Epithelial cell of esophagus (primary cell): ENCODE measurements at regions not wholly inside any gene's neighbourhood (a gene's known extent, or its start where the extent isn't known, plus 50 kb on each side); places are given as distances from the start of the nearest gene placed in this dataset.
"Not testable (repeated sequence)": the region's sequence is repeated elsewhere in the genome, so short reads cannot be mapped to it uniquely, and the experiment has no call there.

Source experiments
- DNase-seq: peaks from one replicate; pipeline ENCODE4 v3.0.0; 2010; ENCODE audit warnings: low read depth
- H3K4me3 ChIP-seq: 2 replicates; pipeline ENCODE4 v1.5.1; 2011; ENCODE audit warnings: mild to moderate bottlenecking, low read length, control low read depth
- TF ChIP-seq, protein P1 (sequence below): IDR thresholded peaks from 2 replicates; pipeline ENCODE4 v1.5.1; 2011; ENCODE audit warnings: low read depth, mild to moderate bottlenecking, low read length, control low read depth, inconsistent platforms; ENCODE audit not compliant: insufficient read depth; ENCODE audit errors: missing control alignments

- H3K4me3 ChIP-seq, result no peak overlapping the region
- TF ChIP-seq, protein P1, sequence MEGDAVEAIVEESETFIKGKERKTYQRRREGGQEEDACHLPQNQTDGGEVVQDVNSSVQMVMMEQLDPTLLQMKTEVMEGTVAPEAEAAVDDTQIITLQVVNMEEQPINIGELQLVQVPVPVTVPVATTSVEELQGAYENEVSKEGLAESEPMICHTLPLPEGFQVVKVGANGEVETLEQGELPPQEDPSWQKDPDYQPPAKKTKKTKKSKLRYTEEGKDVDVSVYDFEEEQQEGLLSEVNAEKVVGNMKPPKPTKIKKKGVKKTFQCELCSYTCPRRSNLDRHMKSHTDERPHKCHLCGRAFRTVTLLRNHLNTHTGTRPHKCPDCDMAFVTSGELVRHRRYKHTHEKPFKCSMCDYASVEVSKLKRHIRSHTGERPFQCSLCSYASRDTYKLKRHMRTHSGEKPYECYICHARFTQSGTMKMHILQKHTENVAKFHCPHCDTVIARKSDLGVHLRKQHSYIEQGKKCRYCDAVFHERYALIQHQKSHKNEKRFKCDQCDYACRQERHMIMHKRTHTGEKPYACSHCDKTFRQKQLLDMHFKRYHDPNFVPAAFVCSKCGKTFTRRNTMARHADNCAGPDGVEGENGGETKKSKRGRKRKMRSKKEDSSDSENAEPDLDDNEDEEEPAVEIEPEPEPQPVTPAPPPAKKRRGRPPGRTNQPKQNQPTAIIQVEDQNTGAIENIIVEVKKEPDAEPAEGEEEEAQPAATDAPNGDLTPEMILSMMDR, result no peak
- no peak for DNase-seq
These were observed 375.5 kb upstream of the RGS6 start for GRCh38 chr14:71556730-71557129.

- no peak for DNase-seq
- TF ChIP-seq, protein P1, result no peak
- H3K4me3 ChIP-seq, result no peak overlapping the region
These were observed 374.9 kb upstream of the RGS6 start for GRCh38 chr14:71557351-71557750.

DNA sequence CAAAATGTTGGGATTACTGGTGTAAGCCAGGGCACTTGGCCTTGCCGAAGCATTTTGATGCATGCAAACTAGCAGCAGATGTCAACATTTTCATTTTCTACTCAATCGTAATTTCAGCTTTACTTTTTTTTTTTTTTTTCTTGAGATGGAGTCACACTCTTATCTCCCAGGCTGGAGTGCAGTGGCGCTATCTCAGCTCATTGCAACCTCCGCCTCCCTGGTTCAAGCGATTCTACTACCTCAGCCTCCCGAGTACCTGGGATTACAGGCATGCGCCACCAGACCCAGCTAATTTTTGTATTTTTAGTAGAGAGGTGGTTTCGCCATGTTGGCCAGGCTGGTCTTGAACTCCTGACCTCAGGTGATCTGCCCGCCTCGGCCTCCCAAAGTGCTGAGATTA lies 373.3 kb upstream of the RGS6 start:
- not testable (repeated sequence) for H3K4me3 ChIP-seq, DNase-seq

DNA sequence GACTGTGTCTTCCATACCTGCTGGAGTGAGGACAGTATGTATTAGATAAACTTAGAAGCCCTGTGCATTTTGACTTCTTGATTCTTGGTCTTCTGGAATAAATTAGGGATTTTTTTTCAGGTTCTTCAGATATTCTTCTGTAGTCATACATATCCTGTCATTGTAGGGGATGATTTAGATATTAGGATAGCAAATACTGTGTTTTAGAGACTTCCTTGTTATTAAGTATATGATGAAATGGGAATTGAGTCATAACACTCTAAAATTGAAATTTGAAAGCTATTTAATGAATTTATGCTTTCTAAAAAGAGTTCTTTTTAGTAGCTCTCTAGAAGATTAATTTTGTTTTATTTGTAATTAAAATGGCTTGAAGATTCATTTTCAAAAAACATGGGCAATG lies 371.5 kb upstream of the RGS6 start:
- TF ChIP-seq, protein P1, result no peak
- no peak for DNase-seq
- H3K4me3 ChIP-seq, result no peak overlapping the region

GRCh38 chr14:71563492-71564153 lies 368.6 kb upstream of the RGS6 start:
- peak; percentile 18 for DNase-seq
- TF ChIP-seq, protein P1, result no peak

DNA sequence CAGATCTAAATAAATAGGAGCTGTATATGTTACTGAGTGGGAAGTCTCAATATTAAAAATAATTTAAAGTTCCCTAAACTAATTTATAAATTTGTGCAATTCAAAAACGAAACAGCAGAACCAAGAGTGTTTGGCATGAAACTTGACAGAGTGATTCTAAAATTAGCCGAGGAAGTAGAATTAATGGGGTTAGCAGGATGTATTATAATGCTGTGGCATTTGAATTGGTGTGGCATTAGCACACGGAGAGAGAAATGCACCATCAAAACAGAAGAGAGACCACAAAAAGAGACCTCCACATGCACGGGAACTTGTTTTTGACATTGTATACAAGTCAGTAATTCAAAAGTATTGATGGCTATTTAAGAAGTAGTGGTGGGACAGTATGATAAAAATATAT lies 366.0 kb upstream of the RGS6 start:
- no peak overlapping the region for H3K4me3 ChIP-seq
- DNase-seq, result no peak
- TF ChIP-seq, protein P1, result no peak

More at GRCh38 chr14:71563492-71564153, 368.6 kb upstream of the RGS6 start:
- no peak overlapping the region for H3K4me3 ChIP-seq

- not testable (repeated sequence) for DNase-seq
These were observed 364.6 kb upstream of the RGS6 start for GRCh38 chr14:71567499-71568133.

GRCh38 chr14:71574976-71575375 lies 357.3 kb upstream of the RGS6 start:
- peak; percentile 69 for DNase-seq
- TF ChIP-seq, protein P1, result no peak
- H3K4me3 ChIP-seq, result no peak overlapping the region

More at GRCh38 chr14:71567499-71568133, 364.6 kb upstream of the RGS6 start:
- H3K4me3 ChIP-seq, result not testable (repeated sequence)
